Stimulated activated naive CD8-positive, alpha-beta T cell treated with anti-CD3 and anti-CD28 coated beads, Interleukin-15, amount 100 ng/mL, for 72 hours (primary cell): ENCODE measurements at regions not wholly inside any gene's neighbourhood (a gene's known extent, or its start where the extent isn't known, plus 50 kb on each side); places are given as distances from the start of the nearest gene placed in this dataset.
"Not testable (repeated sequence)": the region's sequence is repeated elsewhere in the genome, so short reads cannot be mapped to it uniquely, and the experiment has no call there.

ENCODE experiments used
- ATAC-seq: fragments of 150-1000 bp; cut with Tn5 transposase; 2 replicates; pipeline ENCODE4 v1.10.0; 2021; ENCODE audit warnings: mild to moderate bottlenecking, moderate library complexity
- DNase-seq, 2 donors: peaks; one replicate each; pipeline ENCODE4 v3.0.0; 2021 to 2022
- H3K27ac Mint-ChIP-seq, 2 donors: one replicate each; pipeline ENCODE4 v1.8.0; 2022; ENCODE audit warnings: mild to moderate bottlenecking in 2 of 2, mixed read lengths in 2 of 2, moderate library complexity in 2 of 2
- H3K27me3 Mint-ChIP-seq: one replicate; pipeline ENCODE4 v1.8.0; 2022; ENCODE audit warnings: mixed read lengths
- H3K4me1 Mint-ChIP-seq: one replicate; pipeline ENCODE4 v1.8.0; 2022; ENCODE audit warnings: mild to moderate bottlenecking, mixed read lengths
- H3K4me3 Mint-ChIP-seq, 2 donors: one replicate each; pipeline ENCODE4 v1.8.0; 2022; ENCODE audit warnings: mild to moderate bottlenecking in 2 of 2, mixed read lengths in 2 of 2, moderate library complexity in 1 of 2
- H3K9me3 Mint-ChIP-seq, 2 donors: one replicate each; pipeline ENCODE4 v1.8.0; 2022; ENCODE audit warnings: mixed read lengths in 2 of 2

DNA sequence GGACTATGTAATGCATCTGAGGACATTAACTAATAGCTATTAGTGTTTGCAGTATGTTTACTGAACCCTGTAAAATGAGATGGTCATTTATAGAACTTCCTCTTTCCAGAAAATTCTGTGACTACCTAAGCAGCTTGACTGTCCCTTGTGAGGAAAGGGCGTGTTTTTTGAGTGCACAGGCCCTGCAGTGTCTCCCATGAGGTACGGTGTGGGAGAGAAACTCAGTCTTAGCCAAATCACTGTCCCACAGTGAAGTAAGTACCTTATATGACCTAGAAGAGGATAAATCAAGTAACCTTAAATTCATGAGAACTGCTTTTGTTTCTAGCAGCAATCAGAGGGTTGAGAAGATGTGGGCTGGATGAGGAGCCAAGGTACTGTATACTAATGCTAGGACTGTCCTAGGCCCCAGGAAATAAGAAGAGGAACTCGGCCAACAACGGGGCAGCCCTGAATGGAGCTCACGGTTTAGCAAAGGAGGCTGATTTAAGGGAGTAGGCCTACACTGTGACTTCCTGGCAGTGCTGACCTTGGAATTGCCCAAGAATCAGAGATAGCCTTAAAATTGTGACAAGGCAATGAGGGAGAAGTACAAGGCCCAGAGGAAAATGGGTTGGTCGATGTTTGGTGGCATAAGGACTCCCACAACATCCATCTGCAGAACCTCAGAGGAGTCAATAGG lies 103.5 kb upstream of the CTAGE1 start:
- Mint-ChIP-seq H3K4me1 (no peaks in the 10 kb centered on the region), H3K27ac (no peak overlapping the region), H3K27me3 (no peaks in the 10 kb centered on the region), H3K4me3 (no peak overlapping the region), H3K9me3 (peaks cover 0 to 8% of the 10 kb centered on the region in 2 donors)
- DNase-seq = no peak
- no peak for ATAC-seq

- Mint-ChIP-seq H3K27ac (no peak overlapping the region), H3K4me1 (no peaks in the 10 kb centered on the region), H3K9me3 (peaks cover 0 to 9% of the 10 kb centered on the region in 2 donors), H3K4me3 (no peak overlapping the region), H3K27me3 (no peaks in the 10 kb centered on the region)
- DNase-seq = no peak
- no peak for ATAC-seq
Measured at GRCh38 chr18:22523481-22523880, 105.8 kb upstream of the CTAGE1 start.

DNA sequence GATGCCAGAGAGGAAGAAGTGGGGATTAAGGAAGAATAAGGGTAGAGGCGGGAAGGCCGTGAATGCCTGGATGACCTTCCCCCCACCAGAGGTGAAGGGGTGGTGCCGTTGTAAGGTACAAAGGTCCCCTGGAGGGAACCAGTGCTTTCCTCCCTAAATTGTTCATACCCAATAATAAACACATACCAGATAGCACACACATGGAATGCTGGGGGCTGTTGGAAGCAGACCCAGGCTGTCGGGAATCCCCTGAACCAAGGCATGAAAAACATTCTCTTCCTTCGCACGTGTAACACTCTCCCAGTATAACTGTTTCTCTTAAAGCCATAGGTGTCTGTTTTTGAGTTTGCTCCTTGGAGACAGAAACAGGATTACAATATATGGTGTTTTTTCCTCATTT lies 107.1 kb upstream of the CTAGE1 start:
- no peak overlapping the region for H3K4me3 Mint-ChIP-seq
- peaks cover 0 to 9% of the 10 kb centered on the region in 2 donors for H3K9me3 Mint-ChIP-seq
- H3K4me1 Mint-ChIP-seq = no peaks in the 10 kb centered on the region
- DNase-seq (no peak), ATAC-seq (no peak)
- no peak overlapping the region for H3K27ac Mint-ChIP-seq
- H3K27me3 Mint-ChIP-seq = no peaks in the 10 kb centered on the region

DNA sequence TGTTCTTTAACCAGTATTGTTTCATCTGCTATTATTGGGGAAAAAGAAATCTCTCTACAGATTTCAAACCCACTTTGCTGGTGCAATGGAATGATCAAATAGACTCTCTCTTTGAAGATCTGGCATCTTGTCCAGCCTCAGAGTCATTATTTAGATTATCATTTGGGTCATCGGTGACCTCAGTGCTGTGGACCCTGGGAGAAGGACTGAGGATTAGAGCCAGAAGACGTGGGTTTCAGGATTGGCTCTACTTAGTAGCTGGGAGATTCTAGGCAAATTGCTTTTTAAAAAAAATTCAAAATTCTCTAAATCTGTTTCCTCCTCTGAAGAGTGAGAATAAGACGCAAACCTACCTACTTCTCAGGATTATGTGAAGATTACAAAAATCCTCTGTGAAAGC lies 107.6 kb upstream of the CTAGE1 start:
- Mint-ChIP-seq H3K27ac (no peak overlapping the region), H3K9me3 (peaks cover 0 to 9% of the 10 kb centered on the region in 2 donors), H3K4me3 (no peak overlapping the region), H3K4me1 (no peaks in the 10 kb centered on the region), H3K27me3 (no peaks in the 10 kb centered on the region)
- DNase-seq (no peak), ATAC-seq (no peak)

GRCh38 chr18:22525883-22526282 lies 108.2 kb upstream of the CTAGE1 start:
- Mint-ChIP-seq H3K4me1 (no peaks in the 10 kb centered on the region), H3K27ac (no peak overlapping the region)

GRCh38 chr18:22528291-22528690 lies 110.6 kb upstream of the CTAGE1 start:
- Mint-ChIP-seq H3K4me3 (no peak overlapping the region), H3K4me1 (no peaks in the 10 kb centered on the region), H3K9me3 (peaks cover 0 to 9% of the 10 kb centered on the region in 2 donors), H3K27ac (no peak overlapping the region), H3K27me3 (no peaks in the 10 kb centered on the region)
- no peak for ATAC-seq
- no peak for DNase-seq

More at GRCh38 chr18:22525883-22526282, 108.2 kb upstream of the CTAGE1 start:
- DNase-seq = no peak
- Mint-ChIP-seq H3K4me3 (no peak overlapping the region), H3K27me3 (no peaks in the 10 kb centered on the region), H3K9me3 (peaks cover 0 to 9% of the 10 kb centered on the region in 2 donors)
- ATAC-seq = no peak

- not testable (repeated sequence) for H3K27me3 Mint-ChIP-seq
Measured at GRCh38 chr18:22534706-22535105, 117.0 kb upstream of the CTAGE1 start.

GRCh38 chr18:22536558-22536957 lies 118.8 kb upstream of the CTAGE1 start:
- Mint-ChIP-seq H3K4me3 (no peak overlapping the region), H3K27ac (no peak overlapping the region), H3K9me3 (peaks cover 0 to 14% of the 10 kb centered on the region in 2 donors), H3K4me1 (no peaks in the 10 kb centered on the region), H3K27me3 (no peaks in the 10 kb centered on the region)
- DNase-seq (no peak), ATAC-seq (no peak)

More at GRCh38 chr18:22534706-22535105, 117.0 kb upstream of the CTAGE1 start:
- not testable (repeated sequence) for ATAC-seq, H3K9me3 Mint-ChIP-seq, H3K4me3 Mint-ChIP-seq, DNase-seq, H3K27ac Mint-ChIP-seq, H3K4me1 Mint-ChIP-seq

- no peaks in the 10 kb centered on the region for H3K4me1 Mint-ChIP-seq
- ATAC-seq (no peak), DNase-seq (no peak)
- H3K27me3 Mint-ChIP-seq = no peaks in the 10 kb centered on the region
- no peak overlapping the region for H3K4me3 Mint-ChIP-seq
- H3K27ac Mint-ChIP-seq = no peak overlapping the region
- H3K9me3 Mint-ChIP-seq = peaks cover 0 to 14% of the 10 kb centered on the region in 2 donors
Measured at GRCh38 chr18:22538426-22538825, 120.7 kb upstream of the CTAGE1 start.

DNA sequence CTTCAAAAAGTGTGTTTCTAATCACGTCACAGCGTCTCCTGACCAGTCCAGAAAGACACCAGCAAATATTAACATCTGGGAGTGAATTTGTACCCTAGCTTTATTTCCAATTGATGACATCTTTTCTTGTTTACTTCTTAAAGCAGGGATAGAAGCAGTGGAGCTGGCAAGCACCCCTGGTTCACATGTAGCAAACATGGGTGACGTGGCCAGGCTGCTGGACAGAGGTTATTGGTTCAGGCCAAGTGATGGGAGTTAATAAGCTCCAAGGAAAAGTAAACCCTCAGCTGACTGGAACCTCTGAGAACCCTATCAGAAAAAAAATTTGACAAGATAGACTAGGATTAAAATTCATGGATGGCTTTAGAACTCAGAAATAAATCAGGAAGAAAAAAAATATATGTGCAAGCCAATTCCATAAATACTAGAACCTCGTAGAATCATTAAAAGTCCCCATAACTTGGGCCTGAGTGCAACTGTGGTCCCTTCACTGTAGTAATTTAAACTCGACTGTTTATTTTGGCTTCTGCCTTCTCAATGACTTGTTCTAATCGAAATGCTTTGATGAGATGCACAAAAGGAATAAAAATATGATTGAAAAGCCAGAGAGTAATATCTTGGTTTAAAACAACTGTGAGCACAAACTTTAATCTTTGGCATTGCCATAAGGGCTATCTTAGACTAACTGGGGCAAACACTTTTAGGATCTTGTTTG lies 121.5 kb upstream of the CTAGE1 start:
- Mint-ChIP-seq H3K4me1 (no peaks in the 10 kb centered on the region), H3K27me3 (peaks cover 2% of the 10 kb centered on the region), H3K4me3 (no peak overlapping the region), H3K9me3 (peaks cover 0 to 14% of the 10 kb centered on the region in 2 donors), H3K27ac (no peak overlapping the region)
- DNase-seq = no peak
- ATAC-seq = no peak

- Mint-ChIP-seq H3K27ac (no peak overlapping the region), H3K27me3 (peaks cover 7% of the 10 kb centered on the region), H3K4me3 (no peak overlapping the region), H3K9me3 (peaks cover 0 to 14% of the 10 kb centered on the region in 2 donors), H3K4me1 (no peaks in the 10 kb centered on the region)
- DNase-seq (no peak), ATAC-seq (no peak)
Measured at GRCh38 chr18:22541232-22541631, 123.5 kb upstream of the CTAGE1 start.

- peaks cover 7% of the 10 kb centered on the region for H3K27me3 Mint-ChIP-seq
- DNase-seq (no peak), ATAC-seq (no peak)
- H3K4me3 Mint-ChIP-seq = no peak overlapping the region
- no peaks in the 10 kb centered on the region for H3K4me1 Mint-ChIP-seq
- H3K27ac Mint-ChIP-seq = no peak overlapping the region
- H3K9me3 Mint-ChIP-seq = peaks cover 0 to 7% of the 10 kb centered on the region in 2 donors
Measured at GRCh38 chr18:22542406-22542835, 124.7 kb upstream of the CTAGE1 start.

- DNase-seq (no peak), ATAC-seq (no peak)
- Mint-ChIP-seq H3K27me3 (peaks cover 7% of the 10 kb centered on the region), H3K27ac (no peak overlapping the region), H3K4me3 (no peak overlapping the region), H3K9me3 (peaks cover 0 to 7% of the 10 kb centered on the region in 2 donors), H3K4me1 (no peaks in the 10 kb centered on the region)
Measured at GRCh38 chr18:22543769-22544168, 126.1 kb upstream of the CTAGE1 start.

- ATAC-seq (no peak), DNase-seq (no peak)
- Mint-ChIP-seq H3K4me1 (no peaks in the 10 kb centered on the region), H3K27ac (no peak overlapping the region), H3K4me3 (no peak overlapping the region), H3K27me3 (peaks cover 7% of the 10 kb centered on the region), H3K9me3 (peaks cover 0 to 7% of the 10 kb centered on the region in 2 donors)
Measured at GRCh38 chr18:22544626-22545025, 126.9 kb upstream of the CTAGE1 start.

DNA sequence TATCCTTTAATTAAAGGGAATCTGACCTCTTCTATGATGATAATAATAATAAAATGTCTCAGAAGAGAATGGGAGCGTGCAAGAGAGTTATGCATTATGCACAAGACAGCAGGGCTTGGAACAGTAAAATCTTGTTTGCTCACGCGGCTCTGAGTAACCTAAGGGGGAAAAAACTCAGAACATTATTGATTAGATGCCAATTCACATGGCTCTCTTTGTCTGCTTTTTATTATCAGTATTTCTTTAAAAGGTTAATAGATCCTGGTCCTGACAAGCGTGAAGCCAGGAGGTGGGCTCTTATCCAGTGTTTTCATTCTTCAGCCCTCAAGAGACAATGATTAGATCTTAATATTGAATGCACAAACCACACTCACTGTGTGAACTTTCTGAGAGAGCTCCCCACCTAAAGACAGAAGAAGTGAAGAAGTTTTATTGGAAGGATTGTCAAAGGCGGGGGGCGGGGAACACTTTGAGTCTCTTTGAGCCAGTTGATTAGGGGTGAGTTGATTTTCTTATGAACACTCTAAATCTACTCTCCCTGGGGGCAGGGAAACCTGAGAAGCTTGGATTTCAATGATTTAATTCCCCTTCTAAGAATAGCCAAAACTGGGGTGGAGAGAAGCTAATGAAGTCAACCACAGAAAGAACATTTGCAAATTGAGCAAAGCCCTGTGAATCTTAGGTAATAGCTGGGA lies 127.5 kb upstream of the CTAGE1 start:
- Mint-ChIP-seq H3K27me3 (peaks cover 7% of the 10 kb centered on the region), H3K27ac (no peak overlapping the region), H3K9me3 (peaks cover 0 to 5% of the 10 kb centered on the region in 2 donors), H3K4me3 (no peak overlapping the region), H3K4me1 (no peaks in the 10 kb centered on the region)
- DNase-seq = no peak
- ATAC-seq = no peak
